RKO (cell line): ENCODE measurements at regions not wholly inside any gene's neighbourhood (a gene's known extent, or its start where the extent isn't known, plus 50 kb on each side); places are given as distances from the start of the nearest gene placed in this dataset.
A peak's percentile ranks its signal among the peaks of the same experiment; 100 is the strongest.
"Not testable (repeated sequence)": the region's sequence is repeated elsewhere in the genome, so short reads cannot be mapped to it uniquely, and the experiment has no call there.

Source experiments
- DNase-seq: peaks from one replicate; pipeline ENCODE4 v3.0.0-alpha.2; 2016; ENCODE audit warnings: low spot score

DNA sequence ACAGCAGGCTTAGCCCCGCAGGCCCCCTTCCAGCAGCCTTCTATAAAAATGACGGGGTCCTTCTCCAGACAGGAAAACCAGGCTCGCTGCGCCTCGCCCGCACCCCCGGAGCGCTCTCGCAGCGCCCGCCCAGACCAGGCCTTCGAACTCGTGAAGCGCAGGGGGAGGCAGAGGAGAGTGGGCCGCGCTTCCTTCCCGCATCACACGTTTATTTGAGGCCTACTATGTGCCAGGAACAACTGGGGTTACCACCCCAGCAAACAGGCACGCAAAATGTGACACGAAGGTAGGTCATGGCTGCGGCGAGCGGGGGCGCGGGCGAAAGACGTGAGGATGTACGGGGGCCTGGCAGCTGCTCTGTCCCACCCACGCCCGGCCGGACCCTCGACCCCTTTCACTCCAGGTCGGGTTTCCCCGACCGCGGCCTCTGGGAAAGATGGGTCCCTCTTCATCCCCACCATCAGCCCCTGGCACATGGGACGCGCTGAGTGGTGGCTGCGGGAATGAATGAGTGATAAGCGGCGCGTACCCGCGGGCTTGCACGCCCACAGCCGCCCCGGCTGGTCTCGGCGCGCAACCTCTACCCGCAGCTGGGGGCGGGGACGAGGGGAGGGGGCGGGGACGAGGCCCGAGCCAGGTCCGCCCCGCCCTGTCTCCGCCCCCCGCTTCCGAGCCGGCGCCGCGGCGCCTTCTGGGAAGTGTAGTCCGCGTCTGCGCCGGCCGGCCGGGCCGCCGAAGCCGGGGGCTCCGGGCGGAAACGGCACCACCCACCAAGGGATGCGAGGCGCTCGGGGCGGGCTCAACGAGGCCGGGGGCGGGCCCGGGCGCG, 59.1 kb downstream of the ZNF467 start:
- no peak for DNase-seq

DNA sequence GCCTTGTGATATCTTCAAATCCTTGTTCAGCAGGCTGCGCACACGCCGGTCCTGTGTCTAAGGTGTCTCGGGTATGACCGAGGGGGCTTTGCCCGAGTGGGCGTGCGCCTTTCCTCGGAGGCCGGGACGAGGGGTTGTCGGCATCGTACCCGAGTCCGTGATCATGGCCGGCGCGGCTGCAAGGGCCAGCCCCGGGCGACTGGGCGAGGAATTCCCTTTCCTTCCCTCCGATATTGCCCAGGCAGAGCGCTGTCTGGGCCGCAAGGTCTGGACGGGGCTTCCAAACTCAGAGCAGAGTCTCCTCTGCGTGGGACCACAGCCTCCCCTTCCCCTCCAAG, 59.7 kb downstream of the ZNF467 start:
- no peak for DNase-seq

DNA sequence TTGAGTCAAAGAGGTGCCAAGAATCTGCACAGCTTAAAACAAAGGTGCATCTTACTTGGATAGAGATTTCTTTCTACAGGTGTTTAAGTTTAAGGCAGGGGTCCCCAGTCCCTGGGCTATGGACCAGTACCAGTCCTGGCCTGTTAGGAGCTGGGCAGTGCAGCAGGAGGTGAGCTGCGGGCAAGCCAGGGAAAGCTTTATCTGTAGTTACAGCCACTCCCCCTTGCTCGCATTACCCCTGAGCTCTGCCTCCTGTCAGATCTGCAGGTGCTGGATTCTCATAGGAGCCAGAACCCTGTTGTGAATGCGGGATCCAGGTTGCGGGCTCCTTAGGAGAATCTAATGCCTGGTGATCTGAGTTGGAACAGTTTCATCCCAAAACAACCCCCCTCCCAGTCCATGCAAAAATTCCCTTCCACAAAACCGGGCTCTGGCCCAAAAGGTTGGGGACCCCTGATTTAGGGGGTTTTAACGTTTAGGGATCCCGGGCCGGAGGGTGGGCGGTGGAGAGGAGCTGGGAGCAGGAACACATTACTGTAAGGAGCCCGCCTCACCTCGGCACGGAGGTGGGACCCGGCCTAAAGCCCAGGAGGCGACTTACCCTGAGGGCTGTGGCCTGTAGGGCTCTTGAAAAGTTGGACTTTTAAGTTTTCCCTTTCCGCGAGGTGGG, 60.2 kb downstream of the ZNF467 start:
- no peak for DNase-seq

DNA sequence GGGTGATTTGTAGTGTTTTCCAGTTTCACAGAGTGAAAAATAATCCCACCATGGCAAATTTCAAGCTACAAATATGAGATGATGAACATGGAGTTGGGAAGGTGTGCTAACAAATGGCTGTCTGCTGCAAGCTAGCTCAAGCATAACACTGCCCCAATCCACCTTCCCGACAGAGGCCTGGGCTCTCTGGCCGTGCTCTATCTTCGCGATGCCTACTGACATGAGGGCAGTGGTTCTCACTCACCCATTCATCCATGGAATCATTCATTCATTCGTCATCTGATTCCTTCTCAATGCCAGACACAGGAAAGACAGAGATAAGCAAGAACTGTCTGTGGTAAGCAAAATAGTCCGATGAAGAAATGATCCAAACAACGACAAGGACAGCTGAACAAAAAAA, 65.4 kb downstream of the ZNF467 start:
- no peak for DNase-seq

DNA sequence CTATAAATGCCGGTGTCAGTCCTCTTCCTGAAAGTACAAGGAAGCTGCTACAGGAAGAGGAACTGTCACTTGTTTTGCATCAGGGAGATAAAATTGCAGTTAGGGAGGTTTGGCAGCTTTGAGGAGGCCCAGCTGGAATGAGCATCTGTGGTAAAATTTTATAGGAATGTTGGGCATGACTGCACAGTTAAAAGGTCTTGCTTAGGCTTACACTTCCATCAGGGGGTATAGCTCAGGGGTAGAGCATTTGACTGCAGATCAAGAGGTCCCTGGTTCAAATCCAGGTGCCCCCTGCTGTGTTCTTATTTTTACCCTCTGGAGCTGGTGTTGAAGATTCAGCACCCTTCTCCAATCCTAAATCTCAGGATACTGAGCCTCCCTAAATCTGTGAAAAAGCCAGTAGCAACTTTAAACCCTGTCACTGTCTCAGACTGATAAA, 65.9 kb downstream of the ZNF467 start:
- no peak for DNase-seq

DNA sequence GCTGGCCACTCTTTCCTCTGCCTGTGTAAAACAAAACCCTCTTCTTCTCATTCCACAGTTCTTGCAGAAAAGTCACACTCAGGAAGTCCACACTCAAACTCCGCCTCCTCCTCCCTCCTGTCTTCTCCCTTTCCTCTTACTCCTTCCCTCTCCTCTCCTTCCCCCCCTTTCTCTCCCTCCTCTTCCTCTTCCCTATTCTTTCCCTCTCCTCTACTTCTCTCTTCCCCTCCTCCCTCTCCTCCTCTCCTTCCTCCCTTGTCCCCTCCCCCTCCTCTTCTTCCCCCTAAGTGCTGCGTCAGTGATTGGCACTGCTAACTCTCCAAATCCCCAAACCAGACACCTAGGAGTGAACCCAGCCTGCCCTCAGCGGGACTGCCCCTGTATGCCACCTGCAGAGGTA, 67.0 kb downstream of the ZNF467 start:
- no peak for DNase-seq

DNA sequence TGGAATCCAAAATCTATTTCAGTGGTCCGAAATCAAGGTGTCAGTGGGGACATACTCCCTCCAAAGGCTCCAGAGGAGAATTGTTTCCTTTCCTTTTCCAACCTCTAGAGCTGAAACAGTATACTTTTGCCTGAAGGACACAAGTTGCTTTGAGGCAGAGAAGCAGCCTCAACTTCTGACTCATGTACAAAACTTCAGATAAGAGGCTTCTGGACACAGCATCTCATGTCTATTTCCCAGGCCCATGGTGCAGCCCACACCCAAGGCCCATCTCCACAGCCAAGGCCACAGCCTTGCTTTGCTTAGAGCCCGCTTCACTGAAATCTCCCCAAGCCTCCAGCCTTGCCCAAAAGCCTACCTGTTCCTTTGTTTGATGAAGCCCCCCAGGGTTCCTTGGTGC, 68.9 kb downstream of the ZNF467 start:
- DNase-seq: no peak

DNA sequence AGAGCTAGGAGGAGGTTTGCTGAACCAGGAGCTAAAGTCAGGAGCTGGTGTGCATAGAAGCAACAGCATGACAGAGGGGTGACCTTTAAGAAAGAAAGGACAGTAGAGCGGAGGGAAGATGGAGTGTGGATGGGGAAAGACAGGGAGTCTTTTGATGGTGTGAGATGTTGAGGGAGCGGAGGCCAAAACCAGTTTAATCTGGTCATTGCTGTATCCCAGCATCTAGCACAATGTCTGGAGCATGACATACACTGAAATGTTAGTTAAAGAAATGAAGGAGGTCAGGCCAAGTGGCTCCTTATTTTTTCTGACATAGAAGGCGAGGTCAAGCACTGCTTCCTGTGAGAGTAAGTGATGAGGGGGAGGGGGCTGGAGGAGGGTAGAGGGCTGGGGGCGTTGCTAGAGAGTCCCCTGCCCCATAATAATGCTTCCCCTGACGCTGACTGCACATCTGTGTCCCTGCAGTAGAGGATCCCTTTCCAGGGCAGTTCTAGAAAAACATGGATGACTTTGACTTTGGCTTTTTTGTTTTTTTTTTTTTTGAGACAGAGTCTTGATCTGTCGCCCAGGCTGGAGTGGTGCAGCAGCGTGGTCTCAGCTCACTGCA, 70.2 kb downstream of the ZNF467 start:
- DNase-seq: no peak

DNA sequence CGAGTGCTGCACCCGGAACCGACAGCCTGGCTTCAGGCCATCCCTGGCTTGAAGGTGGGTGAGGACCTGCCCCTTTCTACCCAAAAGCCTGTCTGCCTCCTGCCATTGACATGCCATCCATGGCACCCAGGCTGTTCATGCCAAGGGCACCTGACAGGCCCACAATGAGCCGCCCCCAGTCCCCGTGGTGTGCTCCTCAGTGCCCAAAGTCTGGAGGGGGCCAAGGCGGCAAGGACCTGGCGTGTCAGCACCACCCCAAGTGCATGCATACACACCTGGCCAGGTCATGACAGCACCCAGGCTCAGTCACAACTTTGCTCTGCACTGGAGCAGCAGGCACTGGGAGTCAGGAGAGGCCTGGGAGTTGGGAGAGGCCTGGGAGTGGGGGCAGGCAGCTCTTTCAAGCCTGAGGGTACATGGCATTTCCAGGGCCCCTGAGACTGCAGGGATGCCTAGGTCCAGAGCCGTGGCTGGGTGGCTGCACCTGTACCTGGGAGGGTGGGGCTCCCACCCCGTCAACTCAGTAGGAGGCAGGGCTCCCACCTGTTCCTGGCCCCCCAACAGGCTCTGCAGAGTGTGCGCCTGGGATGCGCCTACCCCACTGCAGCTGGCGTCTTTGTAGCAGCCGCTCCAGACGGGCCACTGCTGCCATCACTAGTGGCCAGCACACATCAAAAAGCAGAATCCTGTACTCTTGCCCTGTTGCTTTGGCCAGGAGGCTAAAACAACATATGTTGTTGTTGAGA, 71.7 kb downstream of the ZNF467 start:
- no peak for DNase-seq

DNA sequence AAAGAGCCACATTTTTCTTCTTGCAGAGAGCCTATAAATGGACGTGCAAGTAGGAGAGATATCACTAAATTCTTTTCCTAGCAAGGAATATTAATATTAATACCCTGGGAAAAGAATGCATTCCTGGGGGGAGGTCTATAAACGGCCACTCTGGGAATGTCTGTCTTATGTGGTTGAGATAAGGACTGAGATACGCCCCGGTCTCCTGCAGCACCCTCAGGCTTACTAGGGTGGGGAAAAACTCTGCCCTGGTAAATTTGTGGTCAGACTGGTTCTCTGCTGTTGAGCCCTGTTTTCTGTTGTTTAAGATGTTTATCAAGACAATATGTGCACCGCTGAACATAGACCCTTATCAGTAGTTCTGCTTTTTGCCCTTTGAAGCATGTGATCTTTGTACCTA, 75.6 kb downstream of the ZNF467 start:
- not testable (repeated sequence) for DNase-seq

DNA sequence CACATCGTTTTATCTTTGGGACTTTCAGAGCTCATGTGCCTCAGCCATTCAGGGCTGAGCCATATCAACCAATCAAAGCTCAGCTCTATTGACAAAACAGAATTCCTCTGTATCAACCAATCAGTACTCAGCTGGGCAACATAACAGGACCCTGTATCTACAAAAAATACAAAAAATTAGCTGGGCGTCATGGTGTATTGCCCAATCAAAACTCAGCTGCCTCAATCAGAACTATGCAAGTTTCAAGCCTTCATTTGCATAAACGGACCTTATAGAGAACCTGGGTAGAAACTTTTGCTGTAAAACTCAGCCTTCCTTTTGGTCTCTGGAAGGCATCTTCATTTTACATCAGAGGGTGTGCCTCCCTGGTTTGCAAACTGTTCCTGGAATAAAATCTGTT, 77.1 kb downstream of the ZNF467 start:
- DNase-seq: no peak

DNA sequence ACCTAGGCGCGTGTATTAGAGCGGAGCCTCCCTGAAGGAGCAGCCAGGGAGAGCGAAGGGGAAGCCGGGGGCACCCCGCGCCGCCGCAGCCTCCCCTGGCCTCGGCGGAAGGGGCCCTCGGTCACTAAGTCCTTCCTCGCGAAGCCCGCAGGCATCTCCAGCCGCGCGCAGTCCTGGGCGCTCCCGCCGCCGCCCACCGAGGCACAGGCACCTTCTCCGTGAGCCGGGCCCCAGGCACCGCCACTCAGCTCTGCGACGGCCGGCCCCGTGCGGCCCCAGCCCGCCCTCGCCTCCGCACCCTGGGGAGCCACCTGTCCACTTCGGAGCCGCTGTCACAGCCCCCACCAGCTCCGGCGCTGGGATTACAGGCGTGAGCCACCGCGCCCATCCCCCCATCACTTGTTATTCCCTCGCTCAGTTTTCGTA, 80.8 kb downstream of the ZNF467 start:
- DNase-seq: no peak

DNA sequence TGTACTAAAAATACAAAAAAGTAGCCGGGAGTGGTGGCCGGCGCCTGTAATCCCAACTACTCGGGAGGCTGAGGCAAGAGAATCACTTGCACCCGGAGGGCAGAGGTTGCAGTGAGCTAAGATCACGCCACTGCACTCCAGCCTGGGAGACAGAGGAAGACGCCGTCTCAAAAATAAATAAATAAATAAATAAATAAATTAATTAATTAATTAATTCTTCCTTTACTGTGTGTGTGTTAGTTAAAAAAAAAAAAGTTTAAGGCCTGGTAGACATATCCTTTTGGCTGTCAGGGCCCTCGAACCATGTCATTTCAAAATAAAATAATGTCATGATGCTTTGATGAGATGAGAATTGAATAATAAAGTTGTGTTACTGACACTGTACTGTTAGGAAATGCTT, 81.3 kb downstream of the ZNF467 start:
- no peak for DNase-seq

DNA sequence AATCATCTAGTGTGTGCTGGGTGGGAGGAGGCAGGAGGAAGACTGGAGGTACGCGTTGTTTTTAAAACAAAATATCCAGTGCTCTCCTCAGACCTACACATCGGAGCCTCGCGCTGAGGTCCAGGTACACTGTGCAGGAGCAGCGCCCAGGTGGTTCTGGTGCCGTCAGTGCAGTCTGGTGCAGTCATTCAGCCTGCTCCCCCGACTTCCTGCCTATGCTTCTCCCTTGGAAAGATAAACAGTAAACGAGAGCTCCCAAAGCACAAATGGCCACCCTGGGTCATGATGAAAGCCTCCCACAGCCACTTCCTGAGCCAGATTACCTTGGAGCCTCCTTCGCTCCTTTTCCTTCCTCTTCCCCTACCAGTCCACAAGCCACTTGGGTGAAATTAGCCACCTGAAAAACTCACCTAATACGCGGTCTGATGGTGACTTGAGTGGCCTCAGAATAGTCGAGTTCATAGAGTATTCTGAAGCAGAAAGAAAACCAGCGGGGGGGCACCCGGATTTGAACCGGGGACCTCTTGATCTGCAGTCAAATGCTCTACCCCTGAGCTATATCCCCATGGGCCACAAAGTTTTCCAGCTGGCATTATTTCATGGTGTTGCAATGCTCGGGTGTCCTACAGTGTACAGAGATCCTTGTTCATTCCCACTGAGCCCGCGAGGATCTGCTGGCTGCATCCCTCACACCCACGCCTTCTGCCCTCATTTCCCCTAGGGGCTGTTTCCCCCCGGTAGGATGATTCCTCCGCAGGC, 82.5 kb downstream of the ZNF467 start:
- DNase-seq: peak; percentile 21

DNA sequence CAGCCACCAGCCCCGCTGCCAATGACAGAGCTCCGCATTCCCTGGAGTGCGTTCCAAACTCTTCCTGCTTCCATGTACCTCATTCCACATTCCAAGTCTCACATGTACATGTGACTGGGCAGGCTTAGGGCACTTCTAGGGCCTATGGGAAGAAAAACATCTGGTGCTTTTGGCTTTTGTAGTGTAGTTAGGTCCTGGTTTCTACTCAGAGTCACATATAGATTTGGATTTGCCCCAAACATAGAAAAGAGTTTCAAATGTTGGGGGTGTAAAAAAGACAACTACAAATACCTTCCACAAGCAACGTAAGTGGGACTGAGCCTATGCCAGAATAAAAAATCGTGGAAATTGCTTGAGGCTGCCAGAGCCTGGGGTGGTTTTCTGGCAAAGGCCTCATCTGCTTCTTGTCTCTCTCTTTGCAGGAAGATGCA, 84.1 kb downstream of the ZNF467 start:
- no peak for DNase-seq

DNA sequence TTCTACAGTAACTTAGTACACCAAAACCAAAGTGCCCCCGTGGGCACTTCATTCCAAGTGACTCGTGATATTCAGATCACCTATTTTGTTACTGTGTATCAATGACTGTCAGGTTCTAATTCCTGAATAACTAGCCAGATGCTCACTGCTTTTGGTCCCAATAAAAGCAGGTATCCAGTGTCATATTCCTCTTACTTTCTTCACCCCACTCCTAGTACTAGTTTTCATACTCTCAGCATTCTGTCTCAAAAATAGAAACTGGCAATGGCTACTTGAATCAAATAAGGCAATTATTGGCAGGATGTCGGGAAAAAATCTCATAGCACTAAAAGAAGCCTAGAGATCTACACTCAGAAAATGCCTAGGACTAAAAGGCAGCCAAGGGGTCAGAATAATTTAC, 84.6 kb downstream of the ZNF467 start:
- DNase-seq: no peak

DNA sequence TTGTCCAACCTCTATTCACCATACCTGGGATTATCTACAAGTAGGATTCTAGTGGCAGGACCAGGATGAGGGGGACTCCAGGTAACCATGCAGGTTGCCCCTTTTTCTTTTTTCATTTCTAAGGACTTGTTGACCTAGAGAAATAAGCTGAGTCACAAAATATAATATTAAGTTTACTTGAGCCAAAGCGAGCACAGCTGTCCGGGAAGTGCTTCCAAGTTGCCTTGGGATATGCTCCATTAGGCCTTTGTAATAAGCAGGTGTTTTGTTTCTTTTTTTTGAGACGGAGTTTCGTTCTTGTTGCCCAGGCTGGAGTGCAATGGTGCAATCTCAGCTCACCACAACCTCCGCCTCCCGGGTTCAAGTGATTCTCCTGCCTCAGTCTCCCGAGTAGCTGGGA, 85.6 kb downstream of the ZNF467 start:
- DNase-seq: not testable (repeated sequence)

DNA sequence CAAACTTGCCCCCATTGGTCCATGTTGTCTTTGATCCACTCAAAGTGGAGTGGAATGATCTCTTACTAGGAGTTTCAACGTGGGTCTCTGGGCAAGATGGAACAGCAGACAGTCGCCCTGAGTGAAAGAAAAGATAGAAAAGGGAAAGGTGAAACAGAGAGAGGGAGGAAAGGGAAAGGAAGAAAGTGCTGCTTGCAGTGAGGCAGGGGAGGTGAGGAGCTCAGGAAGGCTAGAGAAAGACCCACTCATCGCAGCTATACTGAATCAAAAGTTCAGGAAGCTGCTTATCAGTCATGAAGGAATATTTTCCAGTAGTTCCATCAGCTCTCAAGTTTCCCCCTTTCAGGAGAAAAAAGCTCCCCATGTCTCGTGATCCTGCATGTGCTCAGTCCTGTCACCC, 86.9 kb downstream of the ZNF467 start:
- DNase-seq: no peak

DNA sequence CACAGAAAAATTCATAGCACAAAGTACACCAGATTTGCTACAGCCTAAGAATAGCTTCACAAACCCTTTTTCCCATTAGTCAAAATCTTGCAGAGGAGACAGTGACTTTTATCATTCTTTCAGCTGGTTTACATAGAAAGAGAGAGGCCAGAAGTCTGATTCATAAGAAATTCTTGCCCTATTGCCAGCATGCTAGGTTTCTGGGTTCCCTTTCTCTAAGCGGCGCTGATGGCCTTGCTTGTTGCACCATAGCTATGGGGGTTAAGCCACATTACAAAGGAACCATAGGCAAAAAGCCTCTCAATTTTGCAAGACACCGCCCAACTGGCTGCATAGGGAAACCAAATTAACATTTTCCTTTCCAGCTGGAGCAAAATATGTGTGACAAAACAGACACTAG, 87.4 kb downstream of the ZNF467 start:
- no peak for DNase-seq

DNA sequence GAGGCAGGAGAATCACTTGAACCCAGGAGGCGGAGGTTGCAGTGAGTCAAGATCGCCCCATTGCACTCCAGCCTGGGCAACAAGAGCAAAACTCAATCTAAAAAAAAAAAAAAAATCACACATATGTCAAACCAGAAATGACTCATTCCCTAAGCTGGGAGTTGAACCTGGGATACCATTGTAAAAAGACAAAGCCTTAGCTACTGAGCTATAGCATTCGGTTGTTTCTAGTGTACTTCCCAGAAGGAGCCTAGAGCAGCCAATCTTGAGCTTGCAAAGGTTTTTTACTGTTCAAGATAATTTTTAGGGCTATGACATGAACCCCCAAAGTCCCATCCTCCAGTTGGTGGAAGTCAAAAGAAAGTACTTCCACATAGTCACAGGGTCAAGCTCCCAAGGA, 87.9 kb downstream of the ZNF467 start:
- no peak for DNase-seq

DNA sequence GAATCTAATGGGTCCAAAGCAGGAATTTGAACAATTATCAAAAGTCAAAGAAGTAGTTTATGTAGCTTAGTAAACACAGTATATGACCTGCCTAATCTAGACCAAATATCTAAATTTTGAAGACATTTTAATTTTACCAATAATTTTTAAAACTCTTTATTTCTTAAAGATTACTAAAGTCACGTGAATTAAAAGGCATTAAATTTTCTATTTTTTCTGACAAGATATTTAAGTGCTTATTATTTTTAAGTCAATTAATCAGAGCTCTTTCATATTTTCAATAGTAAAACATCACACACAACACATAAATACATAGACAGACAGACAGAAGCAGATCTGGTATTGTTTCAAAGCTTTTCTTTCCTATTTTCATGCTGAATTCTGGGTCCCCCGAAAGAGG, 89.5 kb downstream of the ZNF467 start:
- no peak for DNase-seq

DNA sequence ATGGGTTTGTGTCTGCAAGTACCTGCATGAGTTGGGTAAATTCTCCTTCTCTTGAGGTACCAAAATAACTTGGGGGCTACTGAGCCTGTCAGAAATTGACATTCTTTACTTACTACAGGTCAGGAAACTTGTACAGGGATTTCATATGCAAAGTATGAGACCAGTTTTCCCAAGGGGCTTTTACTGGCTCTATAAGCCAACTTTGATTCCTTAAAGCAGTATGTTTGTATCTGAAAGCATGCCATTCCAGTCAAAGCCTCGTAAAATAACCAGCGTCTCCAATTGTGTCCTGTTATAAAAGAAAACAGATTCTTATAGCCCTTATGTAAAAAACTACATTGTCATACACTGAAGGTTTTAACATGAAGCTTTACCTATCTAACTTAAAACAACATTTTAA, 90.2 kb downstream of the ZNF467 start:
- no peak for DNase-seq
